NCI-H460 (cell line): ENCODE measurements at regions not wholly inside any gene's neighbourhood (a gene's known extent, or its start where the extent isn't known, plus 50 kb on each side); places are given as distances from the start of the nearest gene placed in this dataset.

ENCODE experiments used
- DNase-seq: peaks from one replicate; pipeline ENCODE4 v3.0.0-alpha.2; 2016; ENCODE audit warnings: low read depth; ENCODE audit errors: extremely low read depth

DNA sequence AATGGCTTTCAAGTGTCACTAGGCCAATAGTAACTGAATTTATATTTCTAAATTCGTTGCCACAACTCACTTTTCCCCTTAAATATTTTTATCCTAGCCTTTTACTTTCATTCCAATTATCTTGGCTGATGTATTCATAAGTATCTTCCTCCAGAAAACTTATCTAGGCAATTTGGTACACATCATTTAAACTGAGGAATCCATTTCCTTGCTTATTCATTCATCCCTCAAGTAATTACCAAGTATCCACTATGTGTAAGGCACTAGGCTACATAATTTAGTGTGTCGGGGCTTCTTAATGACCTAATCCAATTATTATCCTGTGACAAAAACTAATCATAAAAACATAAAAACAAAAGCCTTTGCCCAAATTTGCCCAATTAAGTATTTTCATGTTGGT, 258.3 kb upstream of the TCF21 start:
- no peak for DNase-seq

DNA sequence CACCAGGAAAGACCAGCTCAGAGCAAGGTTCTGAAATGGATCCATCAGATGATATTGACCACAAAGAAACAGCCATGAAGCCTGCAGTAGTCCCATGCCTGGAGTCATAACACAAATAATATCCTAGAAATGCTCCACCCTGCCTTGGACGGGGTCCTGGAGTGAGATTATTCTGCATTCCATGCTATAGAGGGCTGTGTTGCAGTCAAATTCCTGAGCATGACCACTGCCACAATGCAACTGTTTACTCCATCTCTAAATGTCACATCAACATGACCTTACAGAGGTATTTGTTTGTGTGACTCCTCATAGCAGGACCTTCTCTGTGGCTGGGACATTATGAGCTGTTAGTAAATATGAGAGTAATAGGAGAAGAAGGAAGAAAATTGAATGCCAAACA, 257.5 kb upstream of the TCF21 start:
- peak; percentile 54 for DNase-seq

DNA sequence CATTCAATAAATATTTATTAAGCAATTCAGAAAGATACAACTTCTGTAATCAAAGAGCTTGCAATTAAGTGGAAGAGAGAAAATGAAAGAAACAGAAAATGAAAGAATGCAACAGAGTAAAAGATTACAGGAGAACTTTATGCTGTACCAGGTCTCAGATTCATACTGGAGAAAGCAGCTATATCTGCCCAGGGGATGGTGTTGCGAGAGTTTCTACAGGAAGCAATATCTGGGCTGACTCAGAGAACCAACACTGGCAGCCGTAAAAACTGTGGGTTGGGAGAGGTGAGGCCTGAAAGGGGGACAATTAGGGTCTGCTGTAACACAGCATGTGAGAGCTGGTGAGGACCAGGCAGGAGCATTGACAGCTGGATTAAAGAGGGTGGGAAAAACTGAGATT, 256.7 kb upstream of the TCF21 start:
- DNase-seq = no peak

DNA sequence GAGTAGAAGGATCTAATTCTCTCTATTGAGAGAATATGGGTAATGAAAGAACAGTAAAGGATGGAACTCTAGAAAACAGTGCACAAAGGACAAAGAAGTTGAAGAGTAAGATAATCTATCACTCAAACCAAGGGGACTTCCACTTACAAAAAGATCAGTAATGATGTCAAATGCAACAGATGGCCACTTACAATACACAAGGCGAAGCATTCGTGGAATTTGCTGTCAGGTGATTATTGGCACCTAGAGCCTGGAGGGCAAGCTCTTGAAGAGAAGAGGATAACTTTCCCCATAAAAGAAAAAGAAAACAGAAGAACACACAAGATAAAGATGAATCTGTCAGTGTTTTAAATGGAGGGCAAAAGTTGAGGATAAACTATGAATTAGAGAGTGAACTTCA, 256.0 kb upstream of the TCF21 start:
- DNase-seq = no peak

DNA sequence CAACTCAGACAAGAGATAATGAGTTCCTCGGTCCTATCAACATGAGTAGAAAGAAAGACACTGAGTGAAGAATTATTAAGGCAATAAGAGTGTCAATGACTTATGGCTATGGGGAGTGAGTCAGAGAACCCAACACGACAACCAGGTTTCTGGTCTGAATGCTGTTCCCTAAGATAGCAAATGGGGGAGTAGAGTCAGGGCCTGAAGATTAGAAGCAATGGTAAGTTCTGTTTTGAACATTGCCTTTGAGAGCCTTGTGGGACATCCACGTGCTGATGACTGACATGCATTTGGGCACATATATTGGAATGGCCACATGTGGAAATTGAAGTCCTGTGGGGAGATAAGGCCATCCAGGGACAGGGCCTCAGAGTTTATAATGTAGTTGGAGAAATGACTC, 254.4 kb upstream of the TCF21 start:
- no peak for DNase-seq

DNA sequence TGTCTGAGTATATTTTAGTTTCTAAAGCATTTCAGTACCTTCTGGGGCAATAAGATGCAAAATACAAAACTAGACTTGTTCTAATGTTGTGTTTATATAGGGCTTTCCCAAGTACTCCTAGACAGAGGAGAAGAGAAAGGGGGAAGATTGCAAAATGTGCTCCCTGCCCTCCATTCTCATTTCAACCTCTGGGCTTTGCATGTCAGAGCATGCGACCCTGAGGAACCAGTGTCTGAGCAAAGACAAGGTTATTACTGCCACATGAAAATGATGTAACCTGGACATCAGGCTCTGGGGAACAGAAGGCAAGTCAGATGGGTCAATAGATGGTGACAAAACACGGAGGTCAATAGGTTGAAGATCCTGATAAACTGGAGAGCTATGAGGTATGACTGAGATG, 253.5 kb upstream of the TCF21 start:
- DNase-seq = no peak

DNA sequence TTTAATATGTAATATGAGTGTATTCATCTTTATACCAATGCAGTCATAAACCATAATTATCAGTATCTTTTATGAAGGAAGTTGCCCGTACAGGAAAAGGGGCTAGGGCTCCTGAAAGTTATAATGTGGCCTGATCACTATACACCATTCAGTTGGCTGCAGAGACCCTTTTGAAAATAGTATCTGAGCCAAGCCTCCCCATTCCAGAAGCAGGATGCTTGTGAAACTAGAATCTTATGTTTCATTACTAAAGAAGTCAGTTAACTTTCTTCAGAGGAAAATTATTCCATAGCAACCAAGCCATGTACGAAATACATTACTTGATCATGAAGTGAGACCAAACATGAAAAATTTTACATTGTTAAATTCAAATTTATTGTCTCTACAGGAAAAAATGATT, 251.5 kb upstream of the TCF21 start:
- no peak for DNase-seq

DNA sequence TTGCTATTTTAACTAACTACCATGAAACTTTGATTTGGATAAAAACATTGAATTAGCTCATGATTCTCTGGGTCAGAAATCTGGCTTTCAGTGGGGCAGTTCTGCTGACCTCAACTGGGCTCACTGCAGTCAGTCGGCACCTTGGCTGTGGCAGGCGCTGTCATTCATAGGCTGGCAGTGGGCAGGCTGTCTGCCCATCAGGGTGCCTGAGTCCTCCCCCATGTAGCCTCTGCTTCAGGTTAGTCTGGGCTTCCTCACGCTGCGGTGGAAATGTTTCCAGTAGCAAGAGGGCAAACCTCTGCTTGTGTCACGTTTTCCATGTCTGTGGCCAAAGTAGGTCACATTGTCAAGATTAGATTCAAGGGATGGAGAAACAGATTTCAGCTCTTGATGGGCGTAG, 251.0 kb upstream of the TCF21 start:
- no peak for DNase-seq

DNA sequence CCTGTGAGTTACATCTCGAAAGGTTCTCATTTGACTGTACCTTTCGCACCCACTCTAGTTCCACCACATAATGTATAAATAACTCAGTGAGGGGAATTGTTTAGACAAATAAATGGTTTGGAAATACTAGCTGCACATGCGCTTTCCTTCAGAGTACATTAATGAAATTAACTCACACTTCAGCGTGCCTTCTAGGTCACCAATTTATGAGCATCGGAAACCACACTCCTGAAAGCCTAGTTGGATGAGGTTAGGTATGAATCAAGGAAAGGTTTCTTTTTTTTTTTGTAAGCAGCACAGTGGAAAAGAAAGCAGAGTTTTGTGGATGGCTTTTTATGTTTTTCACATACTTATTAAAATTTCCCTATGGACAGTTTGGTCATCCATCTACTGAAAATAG, 247.8 kb upstream of the TCF21 start:
- no peak for DNase-seq

DNA sequence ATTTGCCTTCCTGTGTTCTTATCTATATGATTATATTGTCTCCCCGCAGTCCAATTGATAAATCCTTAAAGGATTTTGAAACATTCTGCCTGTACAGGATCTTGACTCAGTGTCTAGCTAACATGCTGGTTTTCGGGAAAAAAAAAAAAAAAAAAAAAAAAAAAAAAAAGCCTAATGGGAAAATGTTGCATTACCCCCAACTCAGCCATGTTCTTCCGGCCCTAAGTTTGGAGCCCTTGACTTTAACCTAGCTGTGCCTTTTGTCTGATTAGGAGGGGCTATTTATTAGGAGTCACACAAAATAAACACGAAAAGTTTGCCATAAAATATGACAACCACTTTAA, 244.4 kb upstream of the TCF21 start:
- no peak for DNase-seq

DNA sequence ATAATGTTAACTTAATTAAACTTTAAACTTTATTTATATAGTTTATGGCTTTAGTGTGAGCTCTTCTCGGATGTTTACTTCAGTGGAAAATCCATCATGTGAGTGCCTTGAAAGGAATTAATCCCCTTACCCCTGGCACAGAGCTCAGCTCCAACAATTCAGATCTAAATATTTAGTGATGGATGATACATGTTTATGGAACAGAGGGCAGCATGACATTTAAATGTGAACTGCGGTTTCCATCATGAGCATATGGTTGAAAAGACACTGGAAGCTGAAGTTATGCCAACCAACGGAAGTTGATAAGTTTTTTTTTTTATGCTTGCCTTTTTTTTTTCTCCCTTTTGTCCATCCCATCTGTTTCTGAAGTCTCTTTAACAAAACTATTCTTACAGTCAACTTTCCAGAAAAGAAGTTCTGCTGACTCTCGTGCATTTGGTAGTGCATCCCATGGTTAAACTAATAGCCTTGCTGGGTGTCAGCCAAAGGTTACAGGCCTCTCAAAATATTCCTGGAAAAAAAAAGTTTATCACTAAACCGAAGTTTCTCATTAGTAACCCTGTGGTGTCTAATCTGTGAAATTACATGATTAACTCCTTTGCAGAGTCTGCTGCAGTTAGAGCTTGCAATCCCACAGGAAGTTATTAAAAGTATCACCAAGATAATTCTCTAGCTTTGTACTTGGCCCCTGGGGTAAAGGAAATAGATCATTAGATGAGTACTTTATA, 243.9 kb upstream of the TCF21 start:
- DNase-seq = peak; percentile 30

DNA sequence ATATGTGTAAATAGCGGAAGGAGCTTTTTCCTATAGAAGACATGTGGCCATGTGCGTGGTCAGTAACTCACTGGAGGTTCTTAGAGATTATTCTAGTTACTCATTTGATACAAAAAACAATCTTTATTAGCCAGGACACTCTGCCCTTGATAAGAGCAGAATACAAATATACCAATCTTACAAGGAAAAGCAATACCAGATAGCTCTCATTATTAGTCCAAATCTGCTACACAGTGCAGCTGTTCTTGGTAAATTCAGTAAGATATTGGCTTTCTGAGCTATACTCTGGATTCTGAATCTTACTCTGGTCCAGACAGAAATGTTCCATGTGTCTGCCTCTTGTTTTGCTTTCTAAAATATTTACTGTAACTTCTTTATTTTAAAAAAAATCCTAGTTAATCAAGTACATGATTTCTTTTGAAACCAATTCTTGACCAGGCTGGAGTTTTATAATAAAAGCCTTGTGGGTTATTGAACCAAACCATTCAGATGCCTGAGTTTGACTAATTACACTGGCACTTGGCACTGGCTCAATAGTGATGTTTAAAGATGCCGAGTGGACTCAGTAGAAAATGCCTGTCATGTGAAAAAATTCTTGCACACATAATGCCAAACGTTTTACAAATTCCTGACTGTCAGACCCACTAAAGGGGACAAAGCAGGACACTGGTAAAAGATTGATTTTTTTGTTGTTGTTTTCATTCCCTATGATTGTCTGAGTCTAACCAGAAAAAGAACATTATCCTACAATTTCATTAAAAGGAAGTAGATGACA, 242.8 kb upstream of the TCF21 start:
- DNase-seq = peak; percentile 53

DNA sequence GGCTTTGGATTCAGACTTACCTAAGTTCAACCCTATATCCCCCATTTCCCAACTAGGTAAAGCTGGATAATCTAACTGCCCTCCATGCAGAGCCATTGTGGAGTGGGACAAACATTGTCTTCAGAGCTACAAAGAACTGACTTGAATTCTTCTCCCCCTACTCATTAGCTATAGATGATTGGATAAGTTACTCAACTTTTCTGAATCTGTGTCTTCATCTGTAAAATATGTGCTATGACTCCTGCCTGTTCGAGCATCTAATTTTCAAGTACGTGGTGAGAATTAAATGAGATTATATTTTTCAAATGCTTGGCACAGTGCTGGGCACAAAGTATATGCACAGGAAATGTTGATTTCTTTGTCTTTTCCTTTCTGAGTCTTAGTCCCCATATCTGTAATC, 240.3 kb upstream of the TCF21 start:
- no peak for DNase-seq

DNA sequence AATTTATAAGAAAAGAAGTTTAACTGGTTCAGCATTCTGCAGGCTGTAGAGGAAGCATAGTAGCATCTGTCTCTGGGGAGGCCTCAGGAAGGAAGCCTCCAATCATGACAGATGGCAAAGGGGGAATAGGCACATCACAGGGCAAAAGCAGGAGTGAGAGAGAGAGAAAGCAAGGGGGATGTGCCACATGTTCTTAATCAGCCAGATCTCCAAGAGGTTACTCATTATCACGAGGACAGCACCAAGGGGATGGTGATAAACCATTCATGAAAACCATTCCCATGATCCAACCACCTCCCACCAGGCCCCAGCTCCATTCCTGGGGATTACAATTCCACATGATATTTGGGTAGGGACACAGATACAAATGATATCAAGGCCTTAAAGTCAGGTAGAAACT, 217.5 kb upstream of the TCF21 start:
- no peak for DNase-seq

DNA sequence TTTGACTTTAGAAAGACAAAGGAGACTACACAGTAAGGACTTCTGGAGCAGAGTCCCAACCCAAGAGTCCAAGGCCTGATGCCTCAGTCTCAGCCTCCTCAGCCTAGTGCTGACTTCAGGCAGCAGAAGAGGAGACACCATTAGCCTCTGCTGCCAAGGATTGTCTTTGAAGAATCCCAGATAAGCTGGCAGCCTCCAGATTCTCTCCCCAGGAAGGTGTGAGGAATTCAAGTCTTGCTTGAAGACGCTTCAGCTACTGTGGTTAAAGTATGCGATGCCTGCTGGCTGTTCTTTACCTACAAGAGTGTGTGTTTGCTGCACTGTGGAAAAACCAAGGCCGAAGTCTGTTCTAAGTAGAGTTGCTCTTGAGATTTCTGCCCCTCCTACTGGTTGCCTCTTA, 215.9 kb upstream of the TCF21 start:
- no peak for DNase-seq

DNA sequence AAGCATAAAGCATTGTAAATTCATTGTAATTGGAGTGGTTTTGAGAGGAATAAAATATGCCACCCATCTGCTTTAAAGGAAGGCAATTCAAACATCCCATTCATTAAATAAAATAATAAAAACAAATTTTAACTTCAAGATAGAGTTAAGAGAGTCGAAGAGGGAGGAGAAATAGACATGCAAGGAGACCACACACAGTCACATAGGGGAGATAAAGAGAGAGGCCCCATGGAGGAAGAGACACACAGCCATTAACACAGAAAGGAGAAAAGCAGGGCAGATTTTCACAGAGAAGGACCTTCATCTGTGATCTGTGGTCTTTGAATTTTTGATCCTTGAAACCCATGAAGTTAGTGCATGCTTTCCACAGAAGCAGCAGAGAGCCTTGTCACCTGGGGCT, 214.3 kb upstream of the TCF21 start:
- DNase-seq = no peak

DNA sequence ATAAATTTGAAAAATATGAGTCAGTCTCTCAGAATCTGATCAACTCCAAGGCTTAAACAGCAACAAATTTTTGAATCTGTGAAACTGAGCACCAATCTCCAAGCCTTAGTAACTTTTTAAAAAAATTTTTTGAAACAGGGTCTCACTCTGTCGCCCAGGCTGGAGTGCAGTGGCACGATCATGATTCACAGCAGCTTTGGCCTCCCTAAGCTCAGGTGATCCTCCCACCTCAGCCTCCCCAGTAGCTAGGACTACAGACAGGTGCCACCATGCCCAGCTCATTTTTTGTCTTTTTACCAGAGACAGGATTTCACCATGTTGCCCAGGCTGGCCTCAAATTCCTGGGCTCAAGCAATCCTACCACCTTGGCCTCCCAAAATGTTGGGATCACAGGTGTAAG, 207.9 kb upstream of the TCF21 start:
- no peak for DNase-seq

DNA sequence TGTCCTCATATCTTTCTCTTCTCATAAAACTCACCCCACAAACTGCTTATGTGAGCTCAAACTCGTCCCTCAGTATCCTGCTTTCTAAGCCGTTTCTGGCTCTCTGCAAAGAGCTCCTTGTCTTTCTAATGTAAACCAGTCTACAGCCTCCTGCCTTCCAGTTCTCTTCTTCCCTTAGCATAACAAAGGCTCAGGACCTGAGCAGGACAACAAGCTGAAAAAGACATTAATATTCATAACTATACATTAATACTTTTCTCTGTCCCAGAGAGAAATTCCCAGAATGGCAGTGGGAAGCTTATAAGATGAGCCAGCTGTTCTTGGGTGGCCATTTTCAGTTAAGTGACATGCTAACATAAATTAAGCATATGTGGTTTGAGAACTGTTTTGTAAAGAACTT, 207.0 kb upstream of the TCF21 start:
- DNase-seq = no peak

DNA sequence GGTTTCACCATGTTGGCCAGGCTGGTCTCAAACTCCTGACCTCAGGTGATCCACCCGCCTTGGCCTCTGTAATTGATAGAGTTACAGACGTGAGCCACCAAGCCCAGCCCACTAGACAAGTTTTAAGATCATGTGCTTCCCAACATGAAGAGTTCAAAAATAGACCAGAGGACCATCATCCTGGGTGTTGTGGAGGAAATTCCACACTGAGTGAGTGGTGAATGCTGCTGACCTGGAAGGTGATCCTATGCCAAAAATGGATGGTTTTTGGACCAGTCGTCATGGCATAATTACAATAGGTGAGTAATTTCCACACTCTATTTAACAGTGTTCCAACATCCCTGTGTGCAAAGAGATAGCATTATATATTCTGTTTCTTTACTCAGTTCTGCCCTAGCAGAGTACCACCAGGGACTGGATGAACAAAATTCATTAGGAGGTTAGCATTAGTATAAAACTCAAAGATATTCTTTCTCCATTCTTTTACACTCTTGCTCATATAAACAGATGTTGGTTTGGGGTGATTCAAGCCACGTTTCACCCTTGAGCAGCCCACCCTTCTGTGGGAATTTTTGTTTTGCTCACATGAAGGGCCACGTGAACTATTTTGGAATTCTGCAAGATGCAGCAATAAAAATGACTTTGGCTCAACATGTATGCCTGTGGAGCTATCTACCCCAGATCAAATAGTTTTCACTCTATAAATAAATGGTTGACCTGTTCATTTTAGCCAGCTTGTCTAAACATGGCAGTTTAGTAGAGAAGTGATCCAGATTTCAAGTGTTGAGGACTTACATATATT, 206.2 kb upstream of the TCF21 start:
- no peak for DNase-seq

DNA sequence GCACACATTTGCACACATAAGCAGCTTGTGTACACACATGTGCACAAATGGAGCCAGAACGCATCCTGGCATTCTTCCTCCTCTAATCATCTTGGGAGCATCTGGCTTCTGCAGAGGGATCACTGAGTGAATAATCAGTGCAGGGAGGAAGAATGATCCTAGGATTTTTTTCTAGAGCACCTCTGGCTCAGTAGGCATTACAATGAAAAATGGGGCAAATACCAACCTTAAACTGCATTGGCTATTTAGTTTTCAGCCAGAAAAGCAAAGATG, 205.7 kb upstream of the TCF21 start:
- DNase-seq = no peak

DNA sequence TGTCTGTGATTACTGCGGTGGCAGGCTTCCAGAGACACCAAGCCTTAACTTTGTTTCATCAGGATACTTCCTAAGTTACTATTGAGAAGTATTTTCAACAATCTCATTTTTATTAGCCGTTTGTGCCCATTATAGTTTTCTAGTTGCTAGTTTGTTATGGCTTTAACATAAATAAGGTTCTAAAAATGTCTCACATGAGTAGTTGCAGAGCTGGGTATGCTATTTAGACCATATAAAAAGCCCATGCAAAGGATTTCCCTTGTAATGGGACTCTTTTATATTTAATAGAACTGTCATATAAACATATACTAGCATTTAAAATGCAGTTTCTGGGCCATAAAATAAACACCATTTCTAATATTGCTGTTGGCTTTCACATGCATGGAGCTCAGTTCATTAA, 205.3 kb upstream of the TCF21 start:
- DNase-seq = no peak
